ENCODE measurements at regions not wholly inside any gene's neighbourhood (a gene's known extent, or its start where the extent isn't known, plus 50 kb on each side); places are given as distances from the start of the nearest gene placed in this dataset.
"Not testable (repeated sequence)": the region's sequence is repeated elsewhere in the genome, so short reads cannot be mapped to it uniquely, and the experiment has no call there.

DNA sequence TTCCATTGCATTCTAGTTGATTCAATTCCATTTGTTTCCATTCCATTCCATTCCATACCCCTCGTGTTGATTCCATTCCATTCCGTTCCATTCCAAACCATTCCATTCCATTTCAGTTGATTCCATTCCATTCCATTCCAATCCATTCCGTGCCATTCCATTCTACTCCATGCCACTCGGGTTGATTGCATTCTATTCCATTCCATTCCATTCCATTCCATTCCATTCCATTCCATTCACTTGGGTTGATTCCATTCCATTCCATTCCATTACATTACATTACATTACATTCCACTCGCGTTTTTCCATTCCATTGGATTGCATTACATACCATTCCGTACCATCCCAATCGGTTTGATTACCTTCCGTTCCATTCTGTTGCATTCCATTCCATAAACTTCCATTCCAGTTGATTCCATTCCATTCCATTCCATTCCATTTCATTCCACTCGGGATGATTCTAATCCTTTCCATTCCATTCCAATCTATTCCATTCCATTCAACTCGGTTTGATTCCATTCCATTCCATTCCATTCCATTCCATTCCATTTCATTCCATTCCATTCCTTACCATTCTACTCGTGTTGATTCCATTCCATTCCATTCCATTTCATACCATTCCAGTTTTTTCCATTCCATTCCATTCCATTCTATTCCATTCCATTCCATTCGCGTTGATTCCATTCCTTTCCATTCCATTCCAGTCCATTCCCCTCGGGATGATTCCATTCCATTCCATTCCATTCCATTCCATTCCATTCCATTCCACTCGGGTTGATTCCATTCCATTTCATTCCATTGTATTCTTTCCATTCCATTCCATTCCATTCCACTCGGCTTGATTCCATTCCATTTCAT is 1140.4 kb downstream of the RPIA start:
- Histone ChIP-seq H3K36me3 (no peaks in the 10 kb centered on the region), H3K9me3 (no peaks in the 10 kb centered on the region), H3K27ac (no peak overlapping the region), H3K4me3 (no peak overlapping the region), H3K4me1 (no peaks in the 10 kb centered on the region), H3K27me3 (no peaks in the 10 kb centered on the region)
- WGBS, 2 donors (ENCODE audit: low coverage in 1 of 2): 69 to 72% methylated on average over 17 of the region's 17 CpGs
- TF ChIP-seq POLR2AphosphoS5 (IDR thresholded peaks at IDR 0.05) (no peak), POLR2A (IDR thresholded peaks at IDR 0.05) (no peak), EP300 (IDR thresholded peaks at IDR 0.05) (no peak)
- TF ChIP-seq, protein P1, sequence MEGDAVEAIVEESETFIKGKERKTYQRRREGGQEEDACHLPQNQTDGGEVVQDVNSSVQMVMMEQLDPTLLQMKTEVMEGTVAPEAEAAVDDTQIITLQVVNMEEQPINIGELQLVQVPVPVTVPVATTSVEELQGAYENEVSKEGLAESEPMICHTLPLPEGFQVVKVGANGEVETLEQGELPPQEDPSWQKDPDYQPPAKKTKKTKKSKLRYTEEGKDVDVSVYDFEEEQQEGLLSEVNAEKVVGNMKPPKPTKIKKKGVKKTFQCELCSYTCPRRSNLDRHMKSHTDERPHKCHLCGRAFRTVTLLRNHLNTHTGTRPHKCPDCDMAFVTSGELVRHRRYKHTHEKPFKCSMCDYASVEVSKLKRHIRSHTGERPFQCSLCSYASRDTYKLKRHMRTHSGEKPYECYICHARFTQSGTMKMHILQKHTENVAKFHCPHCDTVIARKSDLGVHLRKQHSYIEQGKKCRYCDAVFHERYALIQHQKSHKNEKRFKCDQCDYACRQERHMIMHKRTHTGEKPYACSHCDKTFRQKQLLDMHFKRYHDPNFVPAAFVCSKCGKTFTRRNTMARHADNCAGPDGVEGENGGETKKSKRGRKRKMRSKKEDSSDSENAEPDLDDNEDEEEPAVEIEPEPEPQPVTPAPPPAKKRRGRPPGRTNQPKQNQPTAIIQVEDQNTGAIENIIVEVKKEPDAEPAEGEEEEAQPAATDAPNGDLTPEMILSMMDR (IDR thresholded peaks at IDR 0.05): no peak
- no peak for ATAC-seq

GRCh38 chr2:89833116-89833779 is 1141.8 kb downstream of the RPIA start:
- H3K4me1 ChIP-seq: no peaks in the 10 kb centered on the region
- WGBS, 2 donors (ENCODE audit: low coverage in 1 of 2): 69 to 71% methylated on average over 12 of the region's 12 CpGs
- TF ChIP-seq, protein P1 (IDR thresholded peaks at IDR 0.05): no peak
- TF ChIP-seq POLR2AphosphoS5 (IDR thresholded peaks at IDR 0.05) (no peak), EP300 (IDR thresholded peaks at IDR 0.05) (no peak), POLR2A (IDR thresholded peaks at IDR 0.05) (no peak)
- H3K27me3 ChIP-seq: no peaks in the 10 kb centered on the region
- no peak overlapping the region for H3K27ac ChIP-seq
- H3K36me3 ChIP-seq: no peaks in the 10 kb centered on the region
- no peak overlapping the region for H3K4me3 ChIP-seq
- peak; percentile 64 for ATAC-seq
- no peaks in the 10 kb centered on the region for H3K9me3 ChIP-seq

DNA sequence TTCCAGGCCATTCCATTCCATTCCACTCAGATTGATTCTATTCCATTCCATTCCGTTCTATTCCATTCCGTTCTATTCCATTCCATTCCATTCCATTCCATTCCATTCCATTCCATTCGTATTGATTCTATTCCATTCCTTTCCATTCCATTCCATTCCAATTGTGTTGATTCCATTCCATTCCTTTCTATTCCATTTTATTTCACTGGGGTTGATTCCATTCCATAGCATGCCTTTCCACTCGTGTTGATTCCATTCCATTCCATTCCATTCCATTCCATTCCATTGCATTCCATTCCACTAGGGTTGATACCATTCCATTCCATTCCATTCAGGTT is 1142.3 kb downstream of the RPIA start:
- Histone ChIP-seq H3K27ac (no peak overlapping the region), H3K4me1 (no peaks in the 10 kb centered on the region), H3K36me3 (no peaks in the 10 kb centered on the region), H3K9me3 (no peaks in the 10 kb centered on the region), H3K27me3 (no peaks in the 10 kb centered on the region), H3K4me3 (no peak overlapping the region)
- TF ChIP-seq POLR2AphosphoS5 (IDR thresholded peaks at IDR 0.05) (no peak), EP300 (IDR thresholded peaks at IDR 0.05) (no peak), POLR2A (IDR thresholded peaks at IDR 0.05) (no peak)
- TF ChIP-seq, protein P1 (IDR thresholded peaks at IDR 0.05): no peak
- ATAC-seq: no peak
- 61 to 63% methylated on average over 4 of the region's 4 CpGs for WGBS, 2 donors (ENCODE audit: low coverage in 1 of 2)

GRCh38 chr2:89834306-89834705 is 1142.8 kb downstream of the RPIA start:
- WGBS, 2 donors (ENCODE audit: low coverage in 1 of 2): 59 to 69% methylated on average over 7 of the region's 7 CpGs
- Histone ChIP-seq H3K27ac (no peak overlapping the region), H3K4me3 (no peak overlapping the region), H3K36me3 (no peaks in the 10 kb centered on the region), H3K4me1 (no peaks in the 10 kb centered on the region), H3K27me3 (no peaks in the 10 kb centered on the region), H3K9me3 (no peaks in the 10 kb centered on the region)
- ATAC-seq: no peak
- TF ChIP-seq POLR2AphosphoS5 (IDR thresholded peaks at IDR 0.05) (no peak), POLR2A (IDR thresholded peaks at IDR 0.05) (no peak), EP300 (IDR thresholded peaks at IDR 0.05) (no peak)
- TF ChIP-seq, protein P1 (IDR thresholded peaks at IDR 0.05): no peak

- not testable (repeated sequence) for H3K4me1 ChIP-seq, H3K9me3 ChIP-seq, H3K27ac ChIP-seq, H3K36me3 ChIP-seq, H3K4me3 ChIP-seq, H3K27me3 ChIP-seq
- WGBS, 2 donors (ENCODE audit: low coverage in 1 of 2): 56 to 60% methylated on average over 6 of the region's 6 CpGs
- peak; percentile 79 for ATAC-seq
These were observed 1144.9 kb downstream of the RPIA start for GRCh38 chr2:89836326-89836725.

Data from gastroesophageal sphincter (tissue), 4 donors.